GM21717 (cell line): ENCODE measurements at regions not wholly inside any gene's neighbourhood (a gene's known extent, or its start where the extent isn't known, plus 50 kb on each side); places are given as distances from the start of the nearest gene placed in this dataset.

Source experiments
- ATAC-seq: cut with Tn5 transposase; IDR thresholded peaks from one replicate; pipeline ENCODE4 v1.9.1; 2021; ENCODE audit warnings: mild to moderate bottlenecking, moderate library complexity; ENCODE audit not compliant: unreplicated experiment

DNA sequence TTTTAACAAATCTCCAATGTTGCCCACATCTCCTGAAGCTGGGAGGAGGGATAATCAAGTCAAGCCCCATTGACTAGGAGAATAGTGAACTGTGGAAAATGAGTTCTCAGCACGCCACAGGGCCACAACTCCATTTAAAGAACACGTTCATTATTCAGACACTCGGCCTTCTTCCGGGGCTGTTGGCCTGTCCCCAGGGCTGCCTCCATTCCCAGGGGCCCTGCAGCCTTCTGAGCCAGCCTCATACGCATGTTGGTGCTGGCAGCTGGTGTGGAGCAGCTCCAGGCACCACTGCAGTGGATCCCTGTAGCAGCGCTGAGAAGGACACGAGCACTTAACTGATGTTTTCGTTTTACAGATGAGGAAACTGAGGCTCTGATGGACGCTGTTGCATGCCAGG lies 87.5 kb upstream of the RCN1 start:
- no peak for ATAC-seq

DNA sequence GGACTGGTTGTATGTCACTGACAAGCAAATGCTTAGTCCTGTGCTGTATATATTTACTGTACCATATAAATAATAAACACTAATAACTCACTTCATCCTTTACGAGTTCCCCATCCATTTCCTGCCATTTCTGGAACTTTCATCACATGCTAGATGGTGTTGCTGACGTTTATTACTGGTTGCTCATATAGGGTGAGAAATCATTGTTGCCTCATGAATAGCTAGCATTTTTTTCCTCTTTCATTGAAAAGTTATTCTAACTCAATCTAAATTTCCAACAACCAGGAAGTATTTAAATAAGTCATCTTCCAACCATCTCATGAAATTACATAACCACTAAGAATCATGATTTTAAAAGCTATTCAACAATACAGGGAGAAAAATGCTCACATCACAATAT lies 88.6 kb upstream of the RCN1 start:
- ATAC-seq: no peak

DNA sequence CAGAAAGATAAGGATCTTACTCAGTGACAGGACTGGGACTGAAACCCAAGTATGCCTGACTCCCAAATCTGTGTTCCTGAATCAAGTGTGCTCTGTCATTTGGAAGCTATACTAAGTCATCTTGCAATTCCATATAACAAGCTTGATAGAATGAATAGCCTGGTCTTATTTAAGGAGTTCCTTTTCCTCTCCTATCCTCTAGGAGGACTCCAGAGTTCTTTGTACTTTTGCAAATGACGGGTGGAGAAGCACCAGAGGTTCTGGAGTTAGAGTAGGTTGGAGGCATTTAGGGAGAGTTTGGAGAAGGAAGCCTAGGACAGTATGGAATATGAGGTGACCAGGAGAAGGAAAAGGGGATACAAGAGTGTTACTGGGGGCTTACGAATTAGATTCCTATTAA lies 92.9 kb upstream of the RCN1 start:
- no peak for ATAC-seq

DNA sequence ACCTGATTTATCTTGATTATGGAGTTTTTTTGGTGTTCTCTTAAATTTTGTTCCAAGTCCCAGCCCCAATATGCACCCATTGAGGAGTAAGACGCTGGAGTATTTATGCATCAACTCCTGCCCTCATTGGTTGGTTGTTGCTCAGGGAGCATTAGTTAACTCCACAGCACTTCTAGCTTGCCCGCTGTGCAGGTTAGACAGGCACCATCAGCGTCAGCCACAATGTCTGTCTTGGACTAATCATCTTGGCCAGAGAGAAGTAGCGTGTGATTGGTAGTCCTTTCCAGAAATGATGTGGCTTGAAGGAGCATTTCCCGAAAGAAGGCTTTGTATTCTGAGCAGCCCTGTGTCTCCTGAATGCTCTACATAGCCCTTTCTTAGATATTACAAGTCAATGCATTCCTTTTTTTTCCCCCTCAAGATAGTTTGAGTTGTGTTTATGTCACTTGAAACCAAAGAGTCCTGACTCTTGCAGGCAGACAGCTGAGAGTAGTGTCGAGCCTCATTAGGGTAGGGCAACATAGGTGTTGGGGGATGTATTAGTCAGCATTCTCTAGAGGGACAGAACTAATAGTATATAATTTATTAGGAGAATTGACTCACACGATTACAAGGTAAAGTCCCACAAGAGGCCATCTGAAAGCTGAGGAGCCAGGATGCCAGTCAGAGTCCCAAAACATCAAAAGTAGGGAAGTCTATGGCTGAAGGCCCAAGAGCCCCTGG lies 94.6 kb upstream of the RCN1 start:
- ATAC-seq: no peak

DNA sequence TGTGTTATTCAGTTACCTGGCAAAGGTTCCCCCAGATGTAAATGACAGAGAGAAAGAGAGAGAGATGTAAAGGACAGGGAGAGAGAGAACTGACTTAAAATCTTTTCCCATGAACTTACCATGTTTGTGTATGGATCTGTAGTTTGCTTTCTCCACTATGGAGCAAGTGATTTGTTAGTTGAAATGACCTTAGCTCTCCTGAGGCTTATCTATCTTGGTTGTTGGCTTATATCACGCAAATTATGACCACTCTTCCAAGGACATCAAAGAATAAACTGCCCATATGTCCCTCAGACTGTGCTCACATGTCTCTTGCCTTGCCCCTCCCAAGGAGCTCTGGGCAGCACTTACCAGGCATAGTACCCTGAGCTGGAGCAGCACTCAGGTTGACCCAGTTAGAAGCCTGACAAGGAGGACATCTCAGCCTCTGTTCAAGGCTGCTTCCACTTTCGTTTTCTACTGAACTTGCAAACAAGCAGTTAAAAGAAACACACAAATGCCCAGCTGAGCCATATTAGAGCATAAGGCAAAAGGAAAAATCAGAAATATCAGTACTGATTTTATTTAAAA lies 95.3 kb upstream of the RCN1 start:
- peak; percentile 88 for ATAC-seq

DNA sequence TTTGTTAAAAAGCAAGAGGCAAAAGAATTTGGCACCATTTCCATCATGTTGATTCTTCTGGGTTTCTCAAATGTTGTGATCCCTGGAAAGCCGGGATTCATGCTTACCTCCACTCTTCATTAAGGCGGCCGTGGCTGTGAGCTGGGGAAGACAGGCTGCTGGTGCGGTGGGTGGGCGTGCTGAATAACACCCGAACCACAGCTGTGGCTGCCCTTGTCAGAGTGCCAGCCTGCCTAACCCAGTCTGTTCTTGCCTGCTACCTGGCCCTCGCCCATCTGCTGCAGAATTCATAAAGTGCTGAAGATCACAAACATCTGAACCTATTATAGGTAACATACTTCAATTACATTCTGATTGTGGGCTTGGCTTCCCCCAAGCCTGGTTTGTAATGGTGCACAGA lies 95.8 kb upstream of the RCN1 start:
- ATAC-seq: no peak

DNA sequence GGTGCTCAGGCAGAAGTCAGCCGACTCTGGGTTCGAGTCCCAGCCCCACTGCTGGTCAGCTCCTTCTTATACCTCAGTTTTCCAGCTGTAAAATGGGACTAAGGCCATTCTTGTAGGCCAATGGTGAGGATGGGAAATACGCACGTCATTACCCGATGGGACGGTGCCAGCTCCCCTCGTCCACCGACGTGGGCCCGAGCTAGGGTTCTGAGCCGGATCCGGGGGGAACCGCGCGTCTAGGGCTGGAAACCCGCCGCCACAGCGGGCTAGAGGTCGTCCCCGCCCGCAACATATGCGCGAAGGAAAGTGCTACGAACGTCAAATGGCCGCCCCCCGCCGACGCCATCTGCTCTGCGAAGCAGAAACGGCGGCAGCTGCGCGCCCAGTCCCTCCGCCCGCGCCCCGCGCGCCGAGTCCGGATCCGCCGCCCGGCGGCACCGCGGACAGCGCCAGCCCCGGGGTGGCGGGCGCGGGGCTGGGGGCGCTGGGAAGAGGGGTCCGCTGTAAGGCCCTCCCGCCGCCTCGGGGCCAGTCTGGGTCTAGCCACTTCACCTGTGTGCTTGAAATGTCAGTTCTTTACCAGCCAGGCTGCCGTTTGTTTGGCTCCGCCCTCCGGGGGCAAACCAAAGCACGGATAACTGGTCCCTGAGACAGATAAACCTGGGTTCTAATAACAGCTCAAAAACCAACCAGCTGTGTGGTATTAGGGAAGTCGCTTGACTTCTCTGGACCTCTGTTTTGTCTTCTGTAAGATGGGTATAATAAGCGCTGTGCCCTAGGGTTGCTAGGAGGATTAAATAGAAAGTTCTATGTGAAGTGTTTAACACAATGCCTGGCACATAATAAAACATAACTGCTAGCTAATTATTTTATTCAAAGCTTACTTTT lies 103.5 kb upstream of the RCN1 start:
- no peak for ATAC-seq

DNA sequence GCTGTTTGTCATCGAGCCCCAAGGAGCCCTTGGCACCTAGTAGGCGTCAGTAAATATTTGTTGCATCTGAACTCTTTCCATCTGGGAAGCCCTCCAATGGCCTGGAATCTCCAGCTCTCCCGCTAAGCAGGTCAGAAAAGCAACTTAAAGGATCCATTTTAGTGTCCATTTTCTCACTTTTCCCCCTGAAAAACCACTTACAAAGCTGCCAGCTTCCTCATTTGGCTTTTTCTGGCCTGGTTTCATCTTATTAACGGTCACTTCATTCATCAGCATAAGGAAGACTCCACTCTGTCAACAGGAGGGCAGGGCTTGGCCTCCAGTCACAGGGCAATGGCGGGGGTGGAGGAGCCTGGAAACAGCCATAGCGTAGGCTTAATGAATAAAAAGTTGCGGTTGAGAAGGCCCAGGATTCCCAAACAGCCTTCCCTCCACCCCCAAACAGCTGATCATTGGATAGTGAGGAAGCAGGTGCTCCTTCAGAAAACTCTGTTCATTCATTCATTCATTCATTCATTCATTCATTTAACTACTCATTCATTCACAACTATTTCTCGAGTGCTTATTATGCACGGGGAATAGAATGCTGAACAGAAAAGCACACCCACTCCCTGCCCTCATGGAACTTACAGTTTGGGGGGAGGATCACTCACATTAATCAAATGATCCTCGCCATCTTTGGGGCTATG lies 104.5 kb upstream of the RCN1 start:
- no peak for ATAC-seq

DNA sequence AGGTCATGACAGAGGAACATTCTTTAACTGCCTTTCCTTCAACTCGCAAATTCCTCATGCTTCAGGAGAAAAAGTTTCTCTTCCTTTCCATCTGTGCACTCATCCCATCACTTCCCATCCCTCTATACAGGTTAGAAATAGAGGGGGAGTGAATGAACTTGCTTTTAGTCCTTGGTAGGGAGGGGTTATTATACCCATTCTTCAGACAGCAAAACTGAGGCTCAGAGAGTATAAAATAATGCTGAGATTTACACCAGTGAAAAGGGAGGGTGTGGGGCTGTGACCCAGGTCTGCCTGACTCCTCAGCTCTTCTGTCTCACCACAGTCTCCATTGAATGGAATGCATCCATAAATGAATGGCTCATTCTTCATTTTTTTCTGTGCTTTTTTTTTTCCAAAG lies 109.4 kb upstream of the RCN1 start:
- ATAC-seq: no peak

DNA sequence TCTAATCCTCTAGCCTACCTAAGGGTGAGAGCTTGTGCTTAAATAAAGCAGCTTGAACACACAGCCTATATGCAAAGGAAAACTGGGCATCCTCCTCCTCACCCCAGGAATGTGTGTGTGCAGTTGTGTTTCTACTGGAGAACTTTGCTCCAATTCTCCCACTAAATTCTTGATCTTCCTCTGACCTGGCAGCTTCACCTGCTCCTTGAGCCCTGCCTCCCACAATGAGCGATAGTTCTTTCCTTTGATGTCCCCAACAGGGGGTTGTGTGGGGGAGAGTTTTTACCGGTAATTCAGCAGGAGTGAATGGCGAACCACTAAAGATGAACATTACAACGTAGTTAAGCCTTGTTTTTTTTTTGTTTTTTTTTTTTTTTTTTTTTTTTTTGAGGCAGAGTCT lies 113.5 kb upstream of the RCN1 start:
- no peak for ATAC-seq

DNA sequence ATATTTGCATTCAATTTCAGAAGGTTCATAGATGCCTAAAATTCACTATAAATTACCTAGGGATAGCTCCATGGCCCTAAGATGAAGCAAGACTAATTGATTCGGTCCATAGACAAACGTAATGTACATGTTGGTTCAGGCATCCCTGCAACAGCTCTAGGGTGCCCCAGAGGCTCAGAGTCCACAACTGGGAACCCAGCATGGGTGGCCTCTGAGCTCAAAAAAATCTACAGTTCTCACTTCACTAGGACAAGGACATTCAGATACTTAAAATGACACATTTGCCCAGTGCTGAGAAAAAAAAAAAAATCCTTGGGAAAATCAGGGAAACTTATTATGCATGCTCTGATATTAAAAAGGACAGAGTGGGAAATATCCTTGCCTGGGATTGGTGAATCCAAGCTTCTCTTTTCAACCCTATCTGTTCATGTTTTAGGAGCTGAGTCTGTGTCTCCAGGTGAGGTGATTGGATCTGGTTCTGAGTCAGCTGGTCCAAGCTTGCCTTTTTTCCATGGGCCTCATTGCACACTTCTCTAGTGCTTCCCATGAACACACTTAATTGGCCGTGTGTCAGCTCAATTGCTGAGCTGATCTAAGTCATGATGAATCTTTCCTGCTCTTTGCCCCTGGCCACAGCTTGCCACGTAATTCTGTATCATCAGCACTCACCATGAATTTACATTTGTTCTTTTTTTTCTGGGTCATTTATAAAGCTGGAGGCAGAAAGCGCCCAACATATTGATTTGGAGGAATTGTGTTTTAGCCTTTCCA lies 116.3 kb upstream of the RCN1 start:
- ATAC-seq: no peak

DNA sequence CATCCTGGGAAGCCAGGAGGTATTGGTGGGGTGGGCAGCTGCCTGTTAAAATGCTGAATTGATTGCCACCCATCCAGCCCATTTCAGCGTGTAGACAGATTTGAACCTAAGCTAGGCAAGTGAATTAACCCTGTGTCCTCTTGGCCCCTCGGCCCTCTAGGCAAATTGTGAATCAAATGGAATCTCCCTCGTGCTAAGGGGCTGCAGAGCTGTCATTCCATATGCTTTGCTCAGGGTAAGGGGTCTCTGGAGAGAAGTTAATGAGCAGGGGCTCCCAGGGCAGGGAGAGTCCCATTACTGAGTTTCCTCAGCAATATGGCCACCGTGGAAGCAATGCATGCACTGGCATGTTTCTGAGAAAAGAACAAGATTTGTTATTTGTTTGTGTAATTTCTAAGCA lies 117.7 kb upstream of the RCN1 start:
- no peak for ATAC-seq

DNA sequence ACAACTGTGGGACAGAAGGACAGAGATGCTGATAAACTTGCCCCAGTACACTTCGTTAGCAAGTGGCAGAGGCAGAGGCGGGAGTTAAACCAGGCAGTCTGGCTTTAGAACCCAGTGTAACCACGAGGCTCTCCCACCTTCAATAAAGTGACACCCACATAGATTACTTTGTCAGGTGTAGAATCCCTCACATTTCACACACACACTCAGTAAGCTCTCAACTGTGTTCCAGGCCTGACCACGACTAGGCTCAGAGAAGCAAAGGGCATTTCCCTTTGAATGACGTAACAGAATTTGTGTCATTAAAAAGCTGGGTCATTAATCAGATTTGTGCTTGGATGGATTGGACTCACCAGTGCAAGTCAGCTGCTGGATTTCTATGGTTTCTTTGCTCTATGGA lies 118.3 kb upstream of the RCN1 start:
- ATAC-seq: no peak

DNA sequence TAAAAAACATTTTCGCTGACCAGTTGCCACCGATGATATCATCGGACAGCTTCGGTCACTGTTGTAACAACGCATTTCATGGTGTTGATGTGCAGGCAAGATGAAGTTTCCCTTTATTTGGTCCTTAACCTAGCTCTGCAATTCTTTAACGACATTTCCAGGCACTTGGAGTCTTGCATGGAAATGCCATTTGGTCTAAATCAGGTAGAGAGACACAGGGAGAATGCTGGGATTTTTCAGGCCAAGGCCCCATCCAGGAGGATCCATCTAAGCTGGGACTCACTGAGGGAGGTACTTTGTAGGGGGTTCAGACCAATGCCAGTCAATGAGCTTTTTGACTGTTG lies 121.5 kb upstream of the RCN1 start:
- ATAC-seq: no peak

DNA sequence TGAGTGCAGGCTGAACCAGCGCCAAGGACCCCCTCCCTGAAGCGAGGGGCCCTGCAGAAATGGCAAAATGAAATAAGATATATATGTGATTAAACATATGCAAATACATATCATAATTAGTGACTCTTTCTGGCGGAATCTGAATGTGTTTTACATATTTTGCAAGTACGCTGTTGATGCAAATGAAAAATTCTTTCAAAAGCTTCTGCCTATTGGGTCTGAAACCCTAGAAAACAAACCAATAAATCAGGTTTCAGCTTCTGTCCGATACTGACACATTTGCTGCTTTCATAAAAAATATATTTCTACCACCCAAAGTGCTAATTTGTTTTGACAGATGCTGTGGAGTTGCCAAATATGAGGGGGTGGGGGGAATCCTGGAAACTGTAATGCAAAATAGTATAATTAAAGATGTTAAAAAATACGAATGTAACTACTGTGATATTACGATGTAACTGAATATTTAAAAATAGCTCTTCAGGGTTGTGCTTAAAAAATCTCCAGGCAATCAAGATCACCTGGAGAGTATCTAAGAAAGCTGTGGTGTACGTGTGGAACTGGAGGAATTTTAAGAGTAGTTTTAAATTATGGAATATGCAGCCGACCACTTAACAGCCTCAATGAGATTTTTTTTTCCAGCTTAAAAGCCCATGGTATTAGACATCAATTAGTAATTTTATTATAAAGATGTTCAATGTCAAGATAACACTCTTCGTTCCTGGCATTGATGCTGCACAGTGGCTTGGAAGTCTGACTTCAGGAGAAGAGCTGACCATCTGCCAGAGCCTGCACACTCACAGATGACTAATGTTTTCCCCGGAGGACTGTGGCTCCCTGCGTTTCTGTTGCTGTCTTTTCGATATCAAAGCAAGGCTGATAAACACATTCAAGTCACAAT lies 122.2 kb upstream of the RCN1 start:
- ATAC-seq: no peak

DNA sequence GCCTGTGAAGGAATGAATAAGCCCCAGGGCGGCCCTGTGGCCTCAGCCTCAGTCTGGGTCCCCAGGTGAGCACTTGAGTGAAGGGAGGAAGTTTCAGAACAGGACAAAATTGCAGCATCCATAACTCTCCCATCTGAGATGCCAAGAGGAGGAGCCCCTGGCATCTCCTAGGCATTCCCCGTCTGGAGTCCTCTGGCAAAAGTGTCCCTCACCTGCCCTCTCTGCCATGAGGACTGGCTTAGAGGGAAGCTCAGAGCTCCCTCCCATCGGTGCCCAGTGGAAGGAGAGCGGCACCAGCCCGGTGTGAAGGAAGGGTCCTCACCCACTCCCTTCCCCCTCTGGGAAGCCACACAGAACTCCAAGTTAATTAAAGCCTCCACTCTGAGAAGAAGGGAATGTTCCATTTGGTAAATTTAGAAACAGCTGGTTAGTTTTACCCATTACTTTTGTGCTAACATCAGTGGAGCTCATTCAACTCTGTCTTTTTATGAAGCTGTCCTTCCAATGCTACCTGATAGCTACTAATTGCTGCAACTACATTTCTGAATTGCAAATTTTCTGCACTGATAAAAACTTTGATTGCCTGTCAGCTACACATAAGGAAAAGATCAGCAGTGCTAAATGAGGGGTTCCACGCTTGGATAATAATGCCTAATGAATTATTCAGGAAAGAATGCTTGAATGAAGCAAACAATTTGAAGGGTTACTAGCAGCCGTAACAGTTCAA lies 123.3 kb upstream of the RCN1 start:
- no peak for ATAC-seq

DNA sequence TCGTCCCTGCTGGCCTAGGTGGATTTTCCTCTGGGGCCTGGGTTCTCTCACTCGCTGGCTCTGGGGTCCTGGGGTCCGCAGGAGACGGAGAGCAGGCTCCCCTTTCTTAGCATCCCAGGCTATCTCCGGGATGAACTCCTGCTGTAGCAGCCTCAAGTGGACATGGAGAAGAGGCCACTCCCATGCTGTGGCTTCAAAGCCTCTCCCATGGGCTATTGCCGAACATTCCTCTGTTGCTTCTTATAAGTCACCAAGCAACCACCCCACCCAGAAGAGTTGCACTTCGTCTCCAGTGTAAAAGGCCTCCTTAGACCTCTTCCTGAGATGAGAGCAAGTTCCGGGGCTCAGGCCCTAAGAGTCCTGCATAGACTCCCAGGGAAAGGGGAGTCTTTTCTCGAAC lies 124.0 kb upstream of the RCN1 start:
- no peak for ATAC-seq

DNA sequence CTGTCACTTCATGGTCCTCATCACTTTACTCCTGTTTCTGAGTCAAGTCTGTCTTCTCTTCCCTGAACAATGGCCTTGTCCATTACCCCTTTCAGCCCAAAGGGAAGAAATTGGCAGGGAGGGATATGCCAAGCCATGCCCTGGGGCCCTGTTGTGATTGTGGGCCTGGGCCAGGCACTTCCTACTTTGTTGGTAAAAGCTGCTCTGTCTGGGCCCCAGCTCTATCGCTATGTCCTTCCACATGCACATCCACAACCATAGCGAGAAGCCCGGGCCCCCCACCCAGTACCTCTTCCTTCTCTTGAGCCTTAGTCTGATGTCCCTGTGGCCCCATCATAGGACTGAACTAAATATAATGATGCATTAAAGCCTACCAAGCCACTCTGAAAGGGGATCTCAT lies 126.7 kb upstream of the RCN1 start:
- no peak for ATAC-seq

DNA sequence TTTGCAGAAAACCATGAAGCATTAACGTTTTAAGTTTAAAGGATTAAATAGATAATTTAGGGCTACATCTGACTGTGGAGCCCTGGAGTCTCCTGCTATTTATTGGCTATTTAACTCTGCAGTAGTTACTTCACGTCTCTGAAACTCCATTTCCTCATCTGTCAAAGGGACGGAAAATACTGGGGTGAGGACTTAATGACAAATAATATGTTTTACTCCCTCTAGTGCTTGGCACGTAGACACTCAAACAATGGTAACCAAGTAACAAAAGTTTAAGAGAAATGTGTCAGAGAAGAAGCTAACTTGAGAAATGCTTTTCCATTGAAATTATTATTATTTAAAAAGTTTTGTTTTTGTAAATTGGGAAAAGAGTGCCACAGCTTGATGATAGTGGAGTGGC lies 130.7 kb upstream of the RCN1 start:
- no peak for ATAC-seq
